A549 (cell line): ENCODE measurements at regions not wholly inside any gene's neighbourhood (a gene's known extent, or its start where the extent isn't known, plus 50 kb on each side); places are given as distances from the start of the nearest gene placed in this dataset.

Experiments used
- ATAC-seq, 2 experiments: fragments of 200-7000 bp in 1 of 2; fragments of >200 bp in 1 of 2; cut with Nextera tagmentation in 1 of 2; cut with Tn5 transposase in 1 of 2; 3 replicates each; pipeline versions ENCODE4 v1.8.0 to v1.9.1; 2018 to 2020; ENCODE audit warnings: mild to moderate bottlenecking in 1 of 2, moderate library complexity in 1 of 2
- CTCF ChIA-PET: fragments of 300-600 bp; sonication (Branson Sonifier 250); formaldehyde crosslinking; extraction: SDS; loops from one replicate; lab custom pipeline; 2021; ENCODE audit warnings: antibody characterized with exemption, inconsistent platforms; lab: Yijun Ruan, JAX
- POLR2A ChIA-PET: fragments of 350-600 bp; formaldehyde crosslinking; extraction: SDS; loops from one replicate; lab custom pipeline; 2021; ENCODE audit warnings: antibody characterized with exemption, inconsistent platforms; lab: Yijun Ruan, JAX
- DNase-seq, 2 experiments: peaks; one replicate each; pipeline versions ENCODE4 v3.0.0 to v3.0.0-alpha.2; 2011 to 2016; ENCODE audit warnings: low read depth in 1 of 2, low spot score in 1 of 2
- FAIRE-seq: peaks from 2 replicates; lab custom pipeline; 2011; peaks lifted over from hg19 to GRCh38; lab: Jason Lieb, UNC
- H3K27ac ChIP-seq, 2 experiments: fragments of >200 bp; sonication (Bioruptor Twin); formaldehyde crosslinking; 3 replicates each; pipeline ENCODE4 v1.5.1; 2016 to 2017
- H3K4me1 ChIP-seq: fragments of >200 bp; sonication (Bioruptor Twin); formaldehyde crosslinking; 3 replicates; pipeline ENCODE4 v1.6.1; 2016
- H3K4me2 ChIP-seq: fragments of >200 bp; sonication (Bioruptor Twin); formaldehyde crosslinking; 3 replicates; pipeline ENCODE4 v1.6.1; 2016
- H3K4me3 ChIP-seq: fragments of >200 bp; sonication (Bioruptor Twin); formaldehyde crosslinking; 3 replicates; pipeline ENCODE4 v1.5.1; 2016
- H3K9me3 ChIP-seq: fragments of >200 bp; sonication (Bioruptor Twin); formaldehyde crosslinking; 3 replicates; pipeline ENCODE4 v1.6.1; 2016
- BHLHE40 ChIP-seq: IDR thresholded peaks from 2 replicates; pipeline ENCODE4 v1.6.1; 2012; ENCODE audit warnings: low read depth, low read length, inconsistent platforms
- CBX2 ChIP-seq: fragments of 200-600 bp; sonication (generic); IDR thresholded peaks from 2 replicates; pipeline ENCODE4 v1.6.1; 2016; ENCODE audit warnings: low read depth, mild to moderate bottlenecking, borderline replicate concordance
- CBX8 ChIP-seq: fragments of 200-600 bp; sonication (generic); IDR thresholded peaks from 2 replicates; pipeline ENCODE4 v1.6.1; 2016
- EP300 ChIP-seq, 2 experiments: fragments of >200 bp; sonication (Bioruptor Twin); formaldehyde crosslinking; IDR thresholded peaks; 2 replicates in 1 of 2; 3 replicates in 1 of 2; pipeline ENCODE4 v1.6.1; 2016 to 2017
- MAZ ChIP-seq: fragments of 150-350 bp; IDR thresholded peaks from 2 replicates; pipeline ENCODE4 v1.6.1; 2014; ENCODE audit warnings: antibody characterized with exemption, low read depth, low read length, borderline replicate concordance
- NR3C1 ChIP-seq: fragments of >200 bp; sonication (Bioruptor Twin); formaldehyde crosslinking; IDR thresholded peaks from 3 replicates; pipeline ENCODE4 v1.6.1; 2017
- POLR2A ChIP-seq: IDR thresholded peaks from 2 replicates; pipeline ENCODE4 v1.6.1; 2012; ENCODE audit warnings: mild to moderate bottlenecking, low read length
- POLR2AphosphoS2 ChIP-seq: conservative IDR thresholded peaks from 2 replicates; pipeline ENCODE4 v1.6.1; 2012; ENCODE audit warnings: low read length, improper control_type of control experiment, inconsistent platforms
- RCOR1 ChIP-seq: fragments of 150-350 bp; IDR thresholded peaks from 2 replicates; pipeline ENCODE4 v1.6.1; 2014; ENCODE audit warnings: antibody characterized with exemption, low read length, low read depth
- REST ChIP-seq: fragments of 200-600 bp; sonication (generic); IDR thresholded peaks from 2 replicates; pipeline ENCODE4 v1.6.1; 2016; ENCODE audit warnings: antibody characterized with exemption, mild to moderate bottlenecking, moderate library complexity
- SREBF2 ChIP-seq: fragments of 450-650 bp; IDR thresholded peaks from 2 replicates; pipeline ENCODE4 v1.6.1; 2014; ENCODE audit warnings: mild to moderate bottlenecking, moderate library complexity
- TFCP2L1 ChIP-seq: fragments of 250-450 bp; sonication (Bioruptor Pico); IDR thresholded peaks from 2 replicates; pipeline ENCODE4 v1.5.0; 2021; ENCODE audit warnings: mild to moderate bottlenecking
- ZFP36 ChIP-seq: fragments of 450-650 bp; IDR thresholded peaks from 2 replicates; pipeline ENCODE4 v1.6.1; 2014; ENCODE audit warnings: borderline replicate concordance; ENCODE audit not compliant: partially characterized antibody
- WGBS: methylation state at CpG from one replicate; pipeline ENCODE4 v1.1.6; 2017; ENCODE audit errors: missing lambda C conversion rate; 5-methylcytosine and 5-hydroxymethylcytosine counted together

GRCh38 chr6:159390381-159390780 lies 221.2 kb downstream of the FNDC1 start (continued):
- TF ChIP-seq REST (no peak), TFCP2L1 (CRISPR knock-in tag) (no peak)

- POLR2A ChIA-PET, result no interaction called here
- CTCF ChIA-PET, result no interaction called here
- Histone ChIP-seq H3K27ac (no peak overlapping the region), H3K4me2 (no peak overlapping the region), H3K4me1 (no peaks in the 10 kb centered on the region), H3K4me3 (no peak overlapping the region), H3K9me3 (no peaks in the 10 kb centered on the region)
- DNase-seq (no peak), FAIRE-seq (no peak), ATAC-seq (no peak)
- no peak for TF ChIP-seq RCOR1
- WGBS, result 0% methylated on average over 3 of the region's 3 CpGs
Measured at GRCh38 chr6:159389695-159390094, 220.5 kb downstream of the FNDC1 start.

GRCh38 chr6:159380114-159380513 lies 210.9 kb downstream of the FNDC1 start:
- Histone ChIP-seq H3K4me2 (no peak overlapping the region), H3K4me1 (no peaks in the 10 kb centered on the region), H3K9me3 (no peaks in the 10 kb centered on the region), H3K4me3 (no peak overlapping the region), H3K27ac (no peak overlapping the region)
- TF ChIP-seq CBX2 (no peak), MAZ (no peak), EP300 (IDR thresholded peaks at IDR 0.05) (no peak), SREBF2 (no peak), REST (no peak), RCOR1 (no peak), POLR2A (no peak), BHLHE40 (no peak), POLR2AphosphoS2 (no peak), ZFP36 (no peak)
- ChIA-PET POLR2A (no interaction called here), CTCF (no interaction called here)
- DNase-seq (no peak), ATAC-seq (no peak), FAIRE-seq (no peak)
- WGBS, result 13% methylated on average over 1 of the region's 1 CpG

GRCh38 chr6:159378411-159379328 lies 209.5 kb downstream of the FNDC1 start:
- Histone ChIP-seq H3K27ac (no peak overlapping the region), H3K9me3 (no peaks in the 10 kb centered on the region), H3K4me2 (no peak overlapping the region), H3K4me3 (no peak overlapping the region)
- ChIA-PET POLR2A (no interaction called here), CTCF (interaction anchor here (0.8 kb wide), 1 partner anchor 20 kb away, joined by 3 read pairs; no protein-coding TSS in a partner anchor)
- DNase-seq, result no peak
- TF ChIP-seq CBX8 (no peak), NR3C1 (no peak)
- TF ChIP-seq, all 56 proteins: peak for 0
- ATAC-seq (no peak), FAIRE-seq (no peak)
- no peaks in the 10 kb centered on the region for H3K4me1 ChIP-seq
- 22% methylated on average over 9 of the region's 10 CpGs for WGBS
